ENCODE measurements at regions not wholly inside any gene's neighbourhood (a gene's known extent, or its start where the extent isn't known, plus 50 kb on each side); places are given as distances from the start of the nearest gene placed in this dataset.

GRCh38 chr7:91568138-91568537 lies 303.9 kb downstream of the FZD1 start:
- no peak for TF ChIP-seq CTCF (IDR thresholded peaks at IDR 0.05)
- no peak for TF ChIP-seq POLR2A (IDR thresholded peaks at IDR 0.05)
